Panc1 (cell line): ENCODE measurements at regions not wholly inside any gene's neighbourhood (a gene's known extent, or its start where the extent isn't known, plus 50 kb on each side); places are given as distances from the start of the nearest gene placed in this dataset.

Experiments used
- ATAC-seq: fragments of 200-7000 bp; cut with Tn5 transposase; 2 replicates; pipeline ENCODE4 v1.9.1; 2020; ENCODE audit warnings: mild to moderate bottlenecking, moderate library complexity
- BruUV-seq: library from RNA; stranded (reverse); fragments of 400-500 nt; replicated peaks from 2 replicates; lab custom pipeline; 2021; lab: Mats Ljungman, UMichigan
- CTCF ChIA-PET: fragments of 300-600 bp; sonication (Branson Sonifier 250); formaldehyde crosslinking; loops from one replicate; lab custom pipeline; 2022; ENCODE audit warnings: antibody characterized with exemption; lab: Charles Lee
- POLR2A ChIA-PET: fragments of 300-600 bp; sonication (Branson Sonifier 250); formaldehyde crosslinking; loops from one replicate; lab custom pipeline; 2022; ENCODE audit warnings: antibody characterized with exemption; lab: Charles Lee
- DNase-seq: peaks from one replicate; pipeline ENCODE4 v3.0.0-alpha.2; 2010; ENCODE audit warnings: low read depth, low spot score
- H3K27ac ChIP-seq: 2 replicates; pipeline ENCODE4 v1.5.1; 2011; ENCODE audit warnings: mild to moderate bottlenecking, low read length, inconsistent platforms
- H3K27me3 ChIP-seq: fragments of 200-500 bp; sonication (Bioruptor generic); 2 replicates; pipeline ENCODE4 v1.6.0; 2014; ENCODE audit warnings: low read length, inconsistent platforms; ENCODE audit not compliant: control insufficient read depth, insufficient read depth
- H3K36me3 ChIP-seq: fragments of 200-500 bp; sonication (Bioruptor generic); 2 replicates; pipeline ENCODE4 v1.5.1; 2014; ENCODE audit warnings: inconsistent platforms, mild to moderate bottlenecking, low read length, moderate library complexity; ENCODE audit not compliant: control insufficient read depth, insufficient read depth
- H3K4me1 ChIP-seq: 2 replicates; pipeline ENCODE4 v1.5.1; 2011; ENCODE audit warnings: inconsistent platforms, mild to moderate bottlenecking, low read length, moderate library complexity; ENCODE audit not compliant: control insufficient read depth, insufficient read depth
- H3K4me3 ChIP-seq, 2 experiments: 2 replicates each; pipeline ENCODE4 v1.5.1; 2011 to 2012; ENCODE audit warnings: low read depth in 2 of 2, low read length in 2 of 2, mild to moderate bottlenecking in 2 of 2, inconsistent platforms in 1 of 2, moderate library complexity in 1 of 2
- H3K9me3 ChIP-seq: fragments of 200-500 bp; sonication (Bioruptor generic); 2 replicates; pipeline ENCODE4 v1.5.1; 2014; ENCODE audit warnings: low read depth, mild to moderate bottlenecking, inconsistent platforms, low read length, moderate library complexity; ENCODE audit not compliant: control insufficient read depth, insufficient read depth
- POLR2AphosphoS5 ChIP-seq: IDR thresholded peaks from 2 replicates; pipeline ENCODE4 v1.6.1; 2012; ENCODE audit warnings: mild to moderate bottlenecking, low read depth, low read length, moderate library complexity
- SIN3A ChIP-seq: IDR thresholded peaks from 2 replicates; pipeline ENCODE4 v1.6.1; 2012; ENCODE audit warnings: low read depth, mild to moderate bottlenecking, low read length, moderate library complexity, borderline replicate concordance; ENCODE audit not compliant: insufficient read depth
- TCF7L2 ChIP-seq: IDR thresholded peaks from 2 replicates; pipeline ENCODE4 v1.6.1; 2011; ENCODE audit warnings: mild to moderate bottlenecking, low read depth, low read length, inconsistent platforms
- in situ Hi-C: cut with HindIII; loops from 2 replicates; pipeline ENCODE4 v1.10.0; 2016; ENCODE audit warnings: low sequenced_read_pairs, low pct_unique_long_range_greater_than_20kb
- intact Hi-C: fragments of 100-400 bp; cut with micrococcal nuclease; formaldehyde crosslinking; loops from one replicate; pipeline ENCODE4 v1.10.0; 2022; ENCODE audit not compliant: unreplicated experiment
- TF ChIP-seq, protein P1 (sequence below), 2 experiments: IDR thresholded peaks; 2 replicates each; pipeline ENCODE4 v1.6.1; 2011 to 2012; ENCODE audit warnings: low read depth in 2 of 2, control low read depth in 1 of 2, low read length in 1 of 2, mild to moderate bottlenecking in 1 of 2, moderate library complexity in 1 of 2; ENCODE audit not compliant: insufficient read depth in 1 of 2
- TF ChIP-seq, protein P2 (sequence below): fragments of 450-650 bp; IDR thresholded peaks from 2 replicates; pipeline ENCODE4 v1.5.1; 2017; ENCODE audit warnings: mild to moderate bottlenecking

DNA sequence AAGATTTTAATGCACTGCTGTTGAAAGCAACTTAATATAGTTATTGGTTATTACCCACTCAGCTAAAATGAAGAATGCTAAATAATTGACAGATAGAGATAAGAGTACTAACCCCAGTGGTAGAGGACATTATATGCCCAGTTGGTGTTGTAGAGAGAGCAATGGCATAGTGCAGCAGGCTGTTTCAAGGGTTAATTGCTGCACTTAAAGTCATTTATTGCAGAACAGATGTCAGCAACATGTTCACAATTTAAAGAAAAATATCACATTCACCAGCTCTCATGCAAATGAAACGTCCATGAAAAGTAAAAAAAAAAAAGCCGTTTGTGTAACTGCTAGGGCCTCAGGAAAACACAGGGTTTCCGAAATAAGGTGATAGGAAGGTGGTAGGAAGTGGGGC lies 254.6 kb downstream of the MTRR start:
- in situ Hi-C loops, result no loop called here
- DNase-seq, result no peak
- no peak overlapping the region for H3K27ac ChIP-seq
- no peaks in the 10 kb centered on the region for H3K4me1 ChIP-seq
- ChIA-PET POLR2A (no interaction called here), CTCF (no interaction called here)
- intact Hi-C loops, result no loop called here
- H3K9me3 ChIP-seq, result no peaks in the 10 kb centered on the region
- H3K4me3 ChIP-seq, result no peak overlapping the region
- no TSS peak for BruUV-seq
- H3K36me3 ChIP-seq, result no peaks in the 10 kb centered on the region
- TF ChIP-seq, protein P1, sequence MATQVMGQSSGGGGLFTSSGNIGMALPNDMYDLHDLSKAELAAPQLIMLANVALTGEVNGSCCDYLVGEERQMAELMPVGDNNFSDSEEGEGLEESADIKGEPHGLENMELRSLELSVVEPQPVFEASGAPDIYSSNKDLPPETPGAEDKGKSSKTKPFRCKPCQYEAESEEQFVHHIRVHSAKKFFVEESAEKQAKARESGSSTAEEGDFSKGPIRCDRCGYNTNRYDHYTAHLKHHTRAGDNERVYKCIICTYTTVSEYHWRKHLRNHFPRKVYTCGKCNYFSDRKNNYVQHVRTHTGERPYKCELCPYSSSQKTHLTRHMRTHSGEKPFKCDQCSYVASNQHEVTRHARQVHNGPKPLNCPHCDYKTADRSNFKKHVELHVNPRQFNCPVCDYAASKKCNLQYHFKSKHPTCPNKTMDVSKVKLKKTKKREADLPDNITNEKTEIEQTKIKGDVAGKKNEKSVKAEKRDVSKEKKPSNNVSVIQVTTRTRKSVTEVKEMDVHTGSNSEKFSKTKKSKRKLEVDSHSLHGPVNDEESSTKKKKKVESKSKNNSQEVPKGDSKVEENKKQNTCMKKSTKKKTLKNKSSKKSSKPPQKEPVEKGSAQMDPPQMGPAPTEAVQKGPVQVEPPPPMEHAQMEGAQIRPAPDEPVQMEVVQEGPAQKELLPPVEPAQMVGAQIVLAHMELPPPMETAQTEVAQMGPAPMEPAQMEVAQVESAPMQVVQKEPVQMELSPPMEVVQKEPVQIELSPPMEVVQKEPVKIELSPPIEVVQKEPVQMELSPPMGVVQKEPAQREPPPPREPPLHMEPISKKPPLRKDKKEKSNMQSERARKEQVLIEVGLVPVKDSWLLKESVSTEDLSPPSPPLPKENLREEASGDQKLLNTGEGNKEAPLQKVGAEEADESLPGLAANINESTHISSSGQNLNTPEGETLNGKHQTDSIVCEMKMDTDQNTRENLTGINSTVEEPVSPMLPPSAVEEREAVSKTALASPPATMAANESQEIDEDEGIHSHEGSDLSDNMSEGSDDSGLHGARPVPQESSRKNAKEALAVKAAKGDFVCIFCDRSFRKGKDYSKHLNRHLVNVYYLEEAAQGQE (IDR thresholded peaks at IDR 0.05; ENCODE audit: insufficient read depth in 1 of 2, low read depth in 2 of 2, low read length in 1 of 2), result no peak
- TF ChIP-seq, protein P2, sequence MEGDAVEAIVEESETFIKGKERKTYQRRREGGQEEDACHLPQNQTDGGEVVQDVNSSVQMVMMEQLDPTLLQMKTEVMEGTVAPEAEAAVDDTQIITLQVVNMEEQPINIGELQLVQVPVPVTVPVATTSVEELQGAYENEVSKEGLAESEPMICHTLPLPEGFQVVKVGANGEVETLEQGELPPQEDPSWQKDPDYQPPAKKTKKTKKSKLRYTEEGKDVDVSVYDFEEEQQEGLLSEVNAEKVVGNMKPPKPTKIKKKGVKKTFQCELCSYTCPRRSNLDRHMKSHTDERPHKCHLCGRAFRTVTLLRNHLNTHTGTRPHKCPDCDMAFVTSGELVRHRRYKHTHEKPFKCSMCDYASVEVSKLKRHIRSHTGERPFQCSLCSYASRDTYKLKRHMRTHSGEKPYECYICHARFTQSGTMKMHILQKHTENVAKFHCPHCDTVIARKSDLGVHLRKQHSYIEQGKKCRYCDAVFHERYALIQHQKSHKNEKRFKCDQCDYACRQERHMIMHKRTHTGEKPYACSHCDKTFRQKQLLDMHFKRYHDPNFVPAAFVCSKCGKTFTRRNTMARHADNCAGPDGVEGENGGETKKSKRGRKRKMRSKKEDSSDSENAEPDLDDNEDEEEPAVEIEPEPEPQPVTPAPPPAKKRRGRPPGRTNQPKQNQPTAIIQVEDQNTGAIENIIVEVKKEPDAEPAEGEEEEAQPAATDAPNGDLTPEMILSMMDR, result no peak
- TF ChIP-seq POLR2AphosphoS5 (no peak), TCF7L2 (no peak), SIN3A (no peak)
- H3K27me3 ChIP-seq, result no peaks in the 10 kb centered on the region
- ATAC-seq, result no peak

DNA sequence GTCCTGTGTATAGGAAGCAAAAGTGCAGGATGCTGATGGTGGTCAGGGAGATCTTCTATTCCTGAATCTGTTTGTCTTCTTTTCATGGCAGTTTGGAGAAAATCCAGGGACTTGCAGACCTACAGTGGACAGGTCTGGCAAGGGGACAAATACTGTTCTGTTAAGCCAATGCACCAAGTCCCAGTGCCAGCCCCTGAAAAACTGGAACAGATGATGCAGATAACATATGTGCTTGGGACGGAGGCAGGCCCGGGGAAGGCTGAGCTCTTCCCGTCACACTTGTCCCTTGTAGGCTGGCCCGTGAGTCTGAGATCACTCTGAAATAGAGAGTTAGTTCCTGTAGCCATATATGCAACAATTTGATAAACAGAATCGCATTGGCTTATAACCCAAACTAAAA lies 265.7 kb downstream of the MTRR start:
- Histone ChIP-seq H3K27ac (no peak overlapping the region), H3K9me3 (no peaks in the 10 kb centered on the region), H3K4me1 (no peaks in the 10 kb centered on the region), H3K36me3 (no peaks in the 10 kb centered on the region), H3K27me3 (no peaks in the 10 kb centered on the region), H3K4me3 (no peak overlapping the region)
- ATAC-seq (no peak), DNase-seq (no peak)
- no TSS peak for BruUV-seq
- in situ Hi-C loops (no loop called here), intact Hi-C loops (no loop called here)
- ChIA-PET CTCF (no interaction called here), POLR2A (no interaction called here)
- TF ChIP-seq, protein P2, result no peak
- no peak for TF ChIP-seq POLR2AphosphoS5

DNA sequence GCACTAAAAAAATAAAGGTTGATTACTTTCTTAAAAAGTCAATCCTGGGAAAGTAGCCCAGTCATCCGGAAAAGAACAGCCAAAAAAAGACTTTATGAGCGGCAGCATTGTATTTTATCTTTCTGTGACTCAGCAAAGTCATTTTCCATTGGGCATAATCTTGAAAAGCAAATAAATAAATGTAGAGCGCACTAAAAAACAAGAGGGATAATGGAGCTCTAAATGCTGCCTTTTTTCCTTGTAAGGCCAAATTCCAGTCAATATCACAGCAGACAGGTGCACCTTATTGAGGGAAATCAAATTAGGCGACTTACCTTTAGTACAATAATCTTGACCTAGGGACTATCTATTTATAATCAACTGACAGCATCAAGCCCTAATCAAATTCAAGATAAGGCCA lies 266.8 kb downstream of the MTRR start:
- in situ Hi-C loops, result no loop called here
- intact Hi-C loops, result no loop called here
- H3K9me3 ChIP-seq, result no peaks in the 10 kb centered on the region
- ChIA-PET POLR2A (no interaction called here), CTCF (no interaction called here)
- H3K36me3 ChIP-seq, result no peaks in the 10 kb centered on the region
- no peak for TF ChIP-seq POLR2AphosphoS5
- no peak for DNase-seq
- no TSS peak for BruUV-seq
- no peaks in the 10 kb centered on the region for H3K27me3 ChIP-seq
- no peak overlapping the region for H3K4me3 ChIP-seq
- H3K27ac ChIP-seq, result no peak overlapping the region
- ATAC-seq, result no peak
- no peaks in the 10 kb centered on the region for H3K4me1 ChIP-seq
